NCI-H1105 treated with DMSO at 0.1 percent for 48 hours (cell line): ENCODE measurements at regions not wholly inside any gene's neighbourhood (a gene's known extent, or its start where the extent isn't known, plus 50 kb on each side); places are given as distances from the start of the nearest gene placed in this dataset.
"Not testable (repeated sequence)": the region's sequence is repeated elsewhere in the genome, so short reads cannot be mapped to it uniquely, and the experiment has no call there.

Source experiments
- DNase-seq: peaks from one replicate; lab custom pipeline; 2025; lab: John Stamatoyannopoulos, UW

DNA sequence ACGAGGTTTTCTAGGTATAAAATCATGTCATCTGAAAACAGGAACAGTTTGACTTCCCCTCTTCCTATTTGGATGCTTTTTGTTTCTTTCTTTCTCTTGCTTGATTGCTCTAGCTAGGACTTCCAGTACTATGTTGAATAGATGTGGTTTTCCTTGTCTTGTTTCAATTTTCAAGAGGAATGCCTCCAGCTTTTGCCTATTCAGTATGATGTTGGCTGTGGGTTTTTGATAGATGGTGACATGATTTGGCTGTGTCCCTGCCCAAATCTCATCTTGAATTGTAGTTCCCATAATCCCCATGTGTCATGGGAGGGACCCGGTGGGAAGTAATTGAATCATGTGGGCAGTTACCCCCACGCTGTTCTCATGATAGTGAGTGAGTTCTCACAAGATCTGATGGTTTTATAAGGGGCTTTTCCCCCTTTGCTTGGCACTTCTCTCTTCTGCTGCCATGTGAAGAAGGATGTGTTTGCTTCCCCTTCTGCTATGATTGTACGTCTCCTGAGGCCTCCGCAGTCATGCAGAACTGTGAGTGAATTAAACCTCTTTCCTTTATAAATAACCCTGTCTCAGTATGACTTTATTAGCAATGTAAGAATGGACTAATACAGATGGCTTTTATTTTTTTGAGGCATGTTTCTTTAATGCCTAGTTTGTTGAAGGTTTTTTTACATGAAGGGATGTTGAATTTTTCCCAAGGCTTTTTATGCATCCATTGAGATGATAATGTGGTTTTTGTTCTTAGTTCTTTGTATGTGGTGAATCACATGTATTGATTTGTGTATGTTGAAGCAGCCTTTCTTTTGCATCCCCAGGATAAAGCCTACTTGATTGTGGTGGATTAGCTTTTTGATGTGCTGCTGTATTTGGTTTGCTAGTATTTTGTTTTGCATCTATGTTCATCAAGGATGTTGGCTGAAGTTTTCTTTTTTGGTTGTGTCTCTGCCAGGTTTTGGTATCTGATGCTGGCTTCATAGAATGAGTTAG lies 239.1 kb downstream of the THBS2 start:
- no peak for DNase-seq

GRCh38 chr6:169009628-169010027 lies 244.0 kb downstream of the THBS2 start:
- DNase-seq: no peak

GRCh38 chr6:169008641-169009257 lies 244.9 kb downstream of the THBS2 start:
- peak; percentile 61 for DNase-seq

DNA sequence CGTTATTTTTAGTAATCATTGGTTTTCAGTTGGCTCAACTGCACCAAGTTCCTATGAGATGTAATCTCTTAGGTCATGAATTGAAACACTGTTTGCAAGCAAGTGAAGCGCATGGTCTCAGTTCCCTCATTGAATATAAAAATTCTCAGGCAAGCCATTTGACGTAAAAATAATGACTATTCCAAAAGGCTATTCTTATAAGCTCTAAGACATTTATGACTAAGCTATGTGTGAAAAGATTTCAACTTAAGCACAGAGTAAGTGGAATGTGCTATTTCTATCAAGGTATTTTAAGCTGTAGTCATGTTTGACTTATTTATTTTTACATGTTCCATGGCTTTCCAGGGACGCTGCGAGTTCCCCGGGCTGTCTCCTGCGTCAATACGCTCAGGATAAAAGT lies 248.5 kb downstream of the THBS2 start:
- DNase-seq: no peak

GRCh38 chr6:169000022-169000421 lies 253.6 kb downstream of the THBS2 start:
- DNase-seq: no peak

GRCh38 chr6:168999392-168999791 lies 254.3 kb downstream of the THBS2 start:
- DNase-seq: no peak

- no peak for DNase-seq
Observed at GRCh38 chr6:168996356-168996625, 257.4 kb downstream of the THBS2 start.

DNA sequence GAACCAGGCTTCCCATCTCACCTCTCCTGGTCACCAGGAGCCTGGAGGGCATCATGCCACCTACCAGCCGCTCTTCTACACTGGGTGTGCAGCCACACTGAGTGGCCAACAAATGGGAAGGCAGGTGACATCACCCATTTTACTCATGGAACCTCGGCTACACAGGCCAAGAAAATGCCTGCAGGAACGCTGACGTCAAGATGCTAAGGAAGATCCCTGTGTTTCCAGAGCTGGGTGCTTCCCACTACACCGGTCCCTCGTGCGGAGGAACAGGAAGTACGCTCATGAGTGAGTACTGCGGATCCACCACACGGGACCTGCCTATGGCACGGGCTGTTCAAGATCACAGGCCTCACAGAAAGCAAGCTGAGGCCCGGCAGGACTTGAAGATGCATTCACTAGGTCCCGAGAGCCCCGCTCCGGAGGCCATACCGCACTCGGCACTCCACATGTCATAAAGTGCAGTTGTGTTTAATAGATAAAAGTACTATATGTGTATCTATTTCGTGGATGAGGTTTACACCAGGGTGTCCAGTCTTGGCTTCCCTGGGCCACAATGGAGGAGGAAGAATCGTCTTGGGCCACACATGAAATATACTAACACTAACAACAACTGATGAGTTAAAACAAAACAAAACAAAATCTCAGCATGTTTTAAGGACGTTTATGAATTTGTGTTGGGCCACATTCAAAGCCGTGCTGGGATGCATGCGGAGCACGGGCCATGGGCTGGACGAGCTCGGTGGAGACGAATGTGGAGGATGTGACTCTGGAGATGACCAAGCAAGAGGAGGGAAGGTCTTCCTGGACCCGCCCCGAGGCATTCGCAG lies 257.9 kb downstream of the THBS2 start:
- DNase-seq: no peak

DNA sequence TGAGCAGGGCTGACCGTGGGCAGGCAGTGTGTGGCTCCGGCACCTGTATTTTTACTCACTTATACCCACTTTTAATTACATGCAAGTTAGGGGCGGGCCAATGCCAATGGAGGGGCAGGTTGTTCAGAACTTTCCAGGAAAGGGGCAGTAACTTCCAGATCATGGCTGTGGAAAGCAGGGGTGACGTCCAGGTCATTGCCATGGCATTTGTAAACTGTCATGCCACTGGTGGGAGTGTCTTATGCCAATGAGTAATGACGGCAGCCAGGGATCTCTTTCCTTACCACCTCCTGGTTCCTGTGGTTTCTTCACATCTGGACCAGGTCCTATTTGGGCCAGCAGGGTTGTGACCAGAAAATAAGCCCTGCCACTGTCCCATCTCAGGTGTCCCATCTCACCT lies 258.7 kb downstream of the THBS2 start:
- no peak for DNase-seq

DNA sequence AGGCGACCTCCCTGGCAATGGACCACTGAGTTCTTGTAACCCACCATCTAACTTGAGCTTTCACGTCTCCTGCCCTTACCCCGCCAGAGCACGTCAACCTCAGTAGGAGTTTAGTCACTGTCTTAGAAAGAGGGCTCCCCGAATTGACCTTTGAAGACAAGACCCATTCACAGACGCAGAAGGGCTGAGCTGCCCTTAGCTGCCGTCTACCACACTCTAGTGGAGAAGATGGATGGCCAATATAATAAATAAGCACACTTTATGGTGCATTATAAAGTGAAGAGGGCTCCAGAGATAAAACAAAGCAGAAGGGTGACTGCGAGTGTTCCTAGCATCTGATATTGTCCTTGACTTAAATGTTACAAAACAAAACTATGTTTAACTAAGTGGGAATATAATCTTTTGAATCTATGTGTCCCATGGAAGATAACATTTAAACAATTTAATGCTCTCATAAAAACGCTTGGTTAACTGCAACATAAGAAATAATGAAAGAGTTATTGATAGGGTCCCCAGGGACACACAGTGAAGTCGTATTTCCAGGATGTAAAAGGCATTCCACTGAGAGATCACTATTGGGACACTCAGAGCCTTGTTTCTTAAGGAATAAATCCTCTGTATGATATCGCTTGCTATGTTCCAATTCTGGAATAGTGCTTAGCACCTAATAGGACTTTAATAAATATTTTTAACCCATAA lies 261.1 kb downstream of the THBS2 start:
- no peak for DNase-seq

DNA sequence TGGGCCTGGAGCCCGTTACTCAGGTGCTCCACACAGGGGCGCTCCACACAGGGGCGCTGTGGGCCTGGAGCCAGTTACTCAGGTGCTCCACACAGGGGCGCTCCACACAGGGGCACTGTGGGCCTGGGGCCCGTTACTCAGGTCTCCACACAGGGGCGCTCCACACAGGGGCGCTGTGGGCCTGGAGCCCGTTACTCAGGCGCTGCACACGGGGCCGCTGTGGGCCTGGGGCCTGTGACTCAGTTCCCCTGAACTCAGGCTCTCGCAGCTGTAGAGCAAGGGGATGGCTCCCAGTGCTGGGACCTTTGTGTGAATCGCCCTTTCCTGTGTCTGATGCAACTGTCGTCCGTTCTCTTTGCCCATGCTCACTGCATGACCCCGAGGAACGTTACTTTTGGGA lies 262.0 kb downstream of the THBS2 start:
- not testable (repeated sequence) for DNase-seq

DNA sequence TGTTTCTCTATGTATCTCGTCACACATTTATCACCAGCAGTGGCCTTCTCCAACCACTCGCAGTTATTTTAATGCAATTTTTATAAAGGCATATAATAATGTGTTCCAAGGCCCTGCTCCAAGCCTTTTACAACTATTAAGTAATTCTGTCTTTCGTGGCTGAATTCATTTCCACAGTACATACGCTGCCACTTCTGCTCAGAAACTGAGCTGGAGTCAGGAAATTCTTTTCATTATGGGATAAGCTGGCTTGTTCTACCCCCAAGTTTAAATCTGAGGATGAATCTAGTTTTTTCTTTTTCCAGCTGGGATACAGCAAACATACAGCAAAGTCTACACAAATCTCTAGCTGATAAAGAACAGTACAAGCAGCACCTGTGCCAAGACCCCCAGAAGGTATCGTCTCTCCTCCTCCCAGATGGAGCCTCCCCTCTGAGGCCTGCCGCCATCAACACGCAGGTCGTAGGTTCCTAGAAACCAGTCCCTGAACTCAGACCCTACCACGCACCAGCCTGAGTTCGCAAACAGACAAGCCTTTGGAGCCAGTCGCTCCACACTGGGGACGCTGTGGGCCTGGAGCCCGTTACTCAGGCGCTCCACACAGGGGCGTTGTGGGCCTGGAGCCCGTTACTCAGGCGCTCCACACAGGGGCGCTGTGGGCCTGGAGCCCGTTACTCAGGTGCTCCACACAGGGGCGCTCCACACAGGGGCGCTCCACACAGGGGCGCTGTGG lies 263.5 kb downstream of the THBS2 start:
- no peak for DNase-seq

DNA sequence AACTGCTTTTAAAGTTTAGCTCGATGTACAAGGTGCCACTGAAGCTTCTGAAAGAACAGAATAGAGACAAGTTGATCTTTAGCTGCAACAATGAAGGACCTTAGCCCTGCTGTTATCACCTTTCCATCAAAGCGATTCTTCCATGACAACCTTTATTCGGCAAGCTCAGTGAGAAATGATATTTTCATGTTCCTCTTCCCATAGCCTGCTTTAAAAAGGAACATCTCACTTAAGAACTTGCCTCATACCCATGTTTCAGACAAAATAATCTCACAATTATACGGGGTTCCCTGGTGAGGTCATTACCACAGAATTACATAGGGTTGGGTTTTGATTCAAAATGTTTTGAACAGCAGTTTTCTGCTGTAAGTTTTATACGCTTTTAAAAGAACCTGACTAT lies 264.2 kb downstream of the THBS2 start:
- DNase-seq: no peak

- DNase-seq: peak; percentile 5
Observed at GRCh38 chr6:168988801-168989200, 264.8 kb downstream of the THBS2 start.

GRCh38 chr6:168988280-168988679 lies 265.4 kb downstream of the THBS2 start:
- no peak for DNase-seq

- no peak for DNase-seq
Observed at GRCh38 chr6:168985705-168986104, 267.9 kb downstream of the THBS2 start.

DNA sequence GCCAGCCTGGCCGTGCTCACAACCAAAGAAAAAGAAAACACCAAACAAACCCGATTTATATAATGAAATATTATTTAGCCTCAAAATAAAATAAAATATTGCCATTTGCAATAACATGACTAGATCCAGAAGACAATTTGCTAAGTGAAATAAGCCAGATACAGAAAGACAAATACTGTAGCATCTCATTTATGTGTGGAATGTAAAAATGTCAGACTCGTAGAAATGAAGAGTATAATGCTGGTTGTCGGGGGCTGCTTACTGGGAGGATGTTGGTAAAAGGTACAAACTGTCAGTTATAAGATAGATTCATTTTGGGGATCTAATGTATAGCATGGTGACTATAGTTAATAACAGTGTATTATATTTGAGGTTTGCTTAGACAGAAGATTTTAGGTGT lies 269.7 kb downstream of the THBS2 start:
- DNase-seq: no peak

- no peak for DNase-seq
Observed at GRCh38 chr6:168981187-168981586, 272.5 kb downstream of the THBS2 start.

DNA sequence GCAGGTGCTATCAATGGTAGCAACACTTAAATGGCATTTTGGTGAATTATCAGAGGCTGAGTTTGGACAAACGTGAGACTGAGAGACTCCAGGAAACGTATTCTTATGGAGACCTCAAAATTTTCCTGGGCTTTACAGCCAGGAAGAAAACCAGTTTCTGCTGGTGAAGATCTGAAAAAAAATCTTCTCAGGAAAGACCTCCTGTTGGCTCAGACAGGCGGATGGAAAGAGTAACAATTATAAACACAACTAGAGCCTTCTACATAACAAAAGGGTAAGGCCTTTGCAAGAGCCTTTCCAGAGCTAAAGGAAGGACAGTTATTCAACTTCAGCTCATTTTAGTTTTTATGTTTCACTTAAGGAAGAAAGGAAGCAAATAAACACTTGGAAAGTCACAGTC lies 274.4 kb downstream of the THBS2 start:
- DNase-seq: no peak

DNA sequence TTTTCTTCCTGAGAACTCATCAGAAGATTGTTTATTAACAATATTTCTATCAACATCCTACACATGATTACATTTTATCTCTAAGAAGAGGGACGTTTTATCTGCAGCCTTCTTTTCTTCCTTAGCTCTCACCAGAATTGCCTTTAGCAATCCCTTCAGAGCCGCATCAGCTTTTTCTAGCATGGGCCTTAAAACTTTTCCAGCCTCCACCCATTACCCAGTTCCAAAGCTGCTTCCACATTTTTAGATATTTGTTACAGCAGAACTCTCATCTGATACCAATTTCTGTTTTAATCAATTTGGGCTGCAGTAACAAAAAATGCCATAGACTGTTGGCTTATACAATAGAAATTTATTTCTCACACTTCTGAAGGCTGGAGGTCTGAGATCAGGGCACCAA lies 281.5 kb downstream of the THBS2 start:
- no peak for DNase-seq

DNA sequence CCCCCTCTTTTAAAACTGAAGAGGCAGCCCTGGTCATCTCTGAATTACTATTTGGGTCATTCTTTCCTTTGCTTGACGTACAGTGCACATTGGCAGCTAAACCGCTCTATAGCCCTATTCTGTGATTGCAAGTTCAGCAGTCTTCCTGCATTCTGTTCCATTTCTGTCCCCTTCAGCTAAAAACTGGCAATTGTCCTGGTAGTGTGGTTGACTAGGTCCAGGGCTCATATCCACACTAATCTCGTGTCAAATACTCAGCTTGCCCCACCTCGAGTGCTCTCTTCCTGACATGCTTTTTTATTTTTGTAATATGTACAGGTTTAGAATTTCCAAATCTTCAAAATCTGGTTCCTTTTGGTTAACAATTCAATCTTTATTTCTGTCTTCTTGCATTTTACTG lies 282.1 kb downstream of the THBS2 start:
- DNase-seq: no peak

- no peak for DNase-seq
Observed at GRCh38 chr6:168968801-168969200, 284.8 kb downstream of the THBS2 start.
